ENCODE measurements at regions not wholly inside any gene's neighbourhood (a gene's known extent, or its start where the extent isn't known, plus 50 kb on each side); places are given as distances from the start of the nearest gene placed in this dataset.

GRCh38 chr11:19647816-19648215 is 64.8 kb upstream of the NAV2 start:
- TF ChIP-seq CTCF (conservative IDR thresholded peaks at IDR 0.05) (no peak), ZFX (IDR thresholded peaks at IDR 0.05) (no peak)

All from C4-2B (cell line).